ENCODE measurements at regions not wholly inside any gene's neighbourhood (a gene's known extent, or its start where the extent isn't known, plus 50 kb on each side); places are given as distances from the start of the nearest gene placed in this dataset.

- H3K27ac ChIP-seq, result no peak overlapping the region
- H3K9me2 ChIP-seq (replicated peaks; ENCODE audit: insufficient read depth), result no peaks in the 10 kb centered on the region
- peaks cover 3% of the 10 kb centered on the region for H3K9me3 ChIP-seq (ENCODE audit: low read depth)
- 81% methylated on average over 2 of the region's 2 CpGs for WGBS (ENCODE audit: low lambda C conversion rate, missing lambda C conversion rate)
- no peak for TF ChIP-seq EZH2 (IDR thresholded peaks at IDR 0.05; ENCODE audit: borderline replicate concordance)
- no peak for TF ChIP-seq EZH2phosphoT487 (IDR thresholded peaks at IDR 0.05; ENCODE audit: low read depth, severe bottlenecking, unreplicated experiment)
- TF ChIP-seq, protein P1, sequence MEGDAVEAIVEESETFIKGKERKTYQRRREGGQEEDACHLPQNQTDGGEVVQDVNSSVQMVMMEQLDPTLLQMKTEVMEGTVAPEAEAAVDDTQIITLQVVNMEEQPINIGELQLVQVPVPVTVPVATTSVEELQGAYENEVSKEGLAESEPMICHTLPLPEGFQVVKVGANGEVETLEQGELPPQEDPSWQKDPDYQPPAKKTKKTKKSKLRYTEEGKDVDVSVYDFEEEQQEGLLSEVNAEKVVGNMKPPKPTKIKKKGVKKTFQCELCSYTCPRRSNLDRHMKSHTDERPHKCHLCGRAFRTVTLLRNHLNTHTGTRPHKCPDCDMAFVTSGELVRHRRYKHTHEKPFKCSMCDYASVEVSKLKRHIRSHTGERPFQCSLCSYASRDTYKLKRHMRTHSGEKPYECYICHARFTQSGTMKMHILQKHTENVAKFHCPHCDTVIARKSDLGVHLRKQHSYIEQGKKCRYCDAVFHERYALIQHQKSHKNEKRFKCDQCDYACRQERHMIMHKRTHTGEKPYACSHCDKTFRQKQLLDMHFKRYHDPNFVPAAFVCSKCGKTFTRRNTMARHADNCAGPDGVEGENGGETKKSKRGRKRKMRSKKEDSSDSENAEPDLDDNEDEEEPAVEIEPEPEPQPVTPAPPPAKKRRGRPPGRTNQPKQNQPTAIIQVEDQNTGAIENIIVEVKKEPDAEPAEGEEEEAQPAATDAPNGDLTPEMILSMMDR (IDR thresholded peaks at IDR 0.05; ENCODE audit: poor library complexity), result no peak
- no peaks in the 10 kb centered on the region for H4K20me1 ChIP-seq (ENCODE audit: insufficient read depth, poor library complexity, severe bottlenecking)
- H3K4me3 ChIP-seq, result no peak overlapping the region
- H3K79me2 ChIP-seq, result no peaks in the 10 kb centered on the region
- no peak overlapping the region for H2AFZ ChIP-seq
- no peak for DNase-seq (ENCODE audit: low spot score)
- H3K27me3 ChIP-seq, result no peaks in the 10 kb centered on the region
- H3K4me2 ChIP-seq, result no peak overlapping the region
- H3K4me1 ChIP-seq (ENCODE audit: insufficient read depth), result no peaks in the 10 kb centered on the region
- H3K36me3 ChIP-seq (replicated peaks; ENCODE audit: insufficient read depth, low read depth), result no peaks in the 10 kb centered on the region
Observed at GRCh38 chr19:31135841-31136240, 213.4 kb downstream of the TSHZ3 start.

GRCh38 chr19:31132753-31133110, 216.5 kb downstream of the TSHZ3 start:
- Histone ChIP-seq H3K4me3 (no peak overlapping the region), H3K27ac (no peak overlapping the region), H3K27me3 (no peaks in the 10 kb centered on the region), H3K79me2 (no peaks in the 10 kb centered on the region), H2AFZ (no peak overlapping the region), H3K4me1 (ENCODE audit: insufficient read depth) (peaks cover 5% of the 10 kb centered on the region), H3K9me2 (replicated peaks; ENCODE audit: insufficient read depth) (no peaks in the 10 kb centered on the region), H3K36me3 (replicated peaks; ENCODE audit: insufficient read depth, low read depth) (no peaks in the 10 kb centered on the region), H3K4me2 (no peak overlapping the region), H3K9me3 (ENCODE audit: low read depth) (peaks cover 3% of the 10 kb centered on the region), H4K20me1 (ENCODE audit: insufficient read depth, poor library complexity, severe bottlenecking) (no peaks in the 10 kb centered on the region)
- TF ChIP-seq EZH2 (IDR thresholded peaks at IDR 0.05; ENCODE audit: borderline replicate concordance), result no peak
- TF ChIP-seq, protein P1 (IDR thresholded peaks at IDR 0.05; ENCODE audit: poor library complexity), result no peak
- no peak for TF ChIP-seq EZH2phosphoT487 (IDR thresholded peaks at IDR 0.05; ENCODE audit: low read depth, severe bottlenecking, unreplicated experiment)
- WGBS (ENCODE audit: low lambda C conversion rate, missing lambda C conversion rate), result 79% methylated on average over 2 of the region's 2 CpGs
- DNase-seq (ENCODE audit: low spot score), result no peak

DNA sequence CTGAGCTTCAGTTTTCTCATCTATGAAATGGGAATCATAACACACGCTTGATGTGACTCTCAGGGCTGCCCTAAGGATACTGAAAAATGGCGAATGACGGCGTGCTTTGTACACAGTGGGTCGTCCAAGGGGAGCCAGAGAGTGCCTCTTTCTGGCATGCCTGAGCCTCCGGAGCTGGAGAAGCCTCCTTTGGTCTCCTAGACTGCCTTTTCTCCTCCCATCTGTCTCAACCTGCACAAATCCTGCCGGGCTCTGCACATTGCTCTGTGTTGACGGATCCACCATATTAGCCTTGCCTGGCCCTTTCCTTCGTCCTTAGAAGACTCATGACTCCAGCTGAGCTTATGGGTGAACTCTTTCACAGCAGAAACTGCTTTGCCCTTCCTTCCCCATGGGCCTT, 220.9 kb downstream of the TSHZ3 start:
- no peak for DNase-seq (ENCODE audit: low spot score)
- Histone ChIP-seq H3K27me3 (no peaks in the 10 kb centered on the region), H3K4me3 (no peak overlapping the region), H3K79me2 (no peaks in the 10 kb centered on the region), H3K27ac (peak overlapping the region; percentile 73), H3K4me2 (no peak overlapping the region), H3K9me2 (replicated peaks; ENCODE audit: insufficient read depth) (no peaks in the 10 kb centered on the region), H3K9me3 (ENCODE audit: low read depth) (no peaks in the 10 kb centered on the region), H2AFZ (no peak overlapping the region), H3K4me1 (ENCODE audit: insufficient read depth) (peaks cover 10% of the 10 kb centered on the region), H4K20me1 (ENCODE audit: insufficient read depth, poor library complexity, severe bottlenecking) (no peaks in the 10 kb centered on the region), H3K36me3 (replicated peaks; ENCODE audit: insufficient read depth, low read depth) (no peaks in the 10 kb centered on the region)
- TF ChIP-seq, protein P1 (IDR thresholded peaks at IDR 0.05; ENCODE audit: poor library complexity), result no peak
- no peak for TF ChIP-seq EZH2phosphoT487 (IDR thresholded peaks at IDR 0.05; ENCODE audit: low read depth, severe bottlenecking, unreplicated experiment)
- TF ChIP-seq EZH2 (IDR thresholded peaks at IDR 0.05; ENCODE audit: borderline replicate concordance), result no peak
- 95% methylated on average over 9 of the region's 9 CpGs for WGBS (ENCODE audit: low lambda C conversion rate, missing lambda C conversion rate)

Measured in hepatocyte (in vitro differentiated cells).